Adrenal gland (tissue), 9 donors: ENCODE measurements at regions not wholly inside any gene's neighbourhood (a gene's known extent, or its start where the extent isn't known, plus 50 kb on each side); places are given as distances from the start of the nearest gene placed in this dataset.

Experiments
- DNase-seq, 7 donors: peaks; one replicate each; pipeline ENCODE4 v3.0.0-alpha.2; 2019 to 2020
- H3K27ac ChIP-seq, 5 donors: fragments of 200-600 bp; sonication (generic) in 4 of 5; 1 replicate in 3 of 5; 2 replicates in 2 of 5; pipeline versions ENCODE4 v1.5.1 to v1.8.0; 2016 to 2020; ENCODE audit warnings: mild to moderate bottlenecking in 1 of 5
- H3K27me3 ChIP-seq: fragments of 200-600 bp; 2 replicates; pipeline ENCODE4 v1.8.0; 2021
- H3K36me3 ChIP-seq, 2 donors: fragments of 200-600 bp; replicated peaks in 1 of 2; 1 replicate in 1 of 2; 2 replicates in 1 of 2; pipeline versions ENCODE4 v1.5.1 to v1.8.0; 2018 to 2022
- H3K4me1 ChIP-seq, 2 donors: fragments of 200-600 bp; replicated peaks in 1 of 2; 1 replicate in 1 of 2; 2 replicates in 1 of 2; pipeline versions ENCODE4 v1.5.1 to v1.8.0; 2018 to 2021
- H3K4me3 ChIP-seq, 4 donors: fragments of 200-600 bp; sonication (generic) in 3 of 4; one replicate each; pipeline ENCODE4 v1.5.1; 2016 to 2018
- H3K9me3 ChIP-seq, 3 donors: fragments of 200-600 bp; sonication (generic) in 1 of 3; replicated peaks in 1 of 3; 1 replicate in 2 of 3; 2 replicates in 1 of 3; pipeline versions ENCODE4 v1.5.1 to v1.8.0; 2016 to 2021
- POLR2A ChIP-seq, 2 donors: fragments of 450-650 bp; IDR thresholded peaks; one replicate each; pipeline ENCODE4 v1.6.1; 2017; ENCODE audit warnings: antibody characterized with exemption in 2 of 2, mild to moderate bottlenecking in 2 of 2, moderate library complexity in 1 of 2
- WGBS, 4 donors: extraction: QIAGEN DNeasy Blood & Tissue Kit in 2 of 4; methylation state at CpG; one replicate each; pipeline versions ENCODE4 v1.1.5 to v1.1.7; 2013 to 2017; 5-methylcytosine and 5-hydroxymethylcytosine counted together
- intact Hi-C, 2 donors: fragments of 100-400 bp; cut with DNase I; formaldehyde crosslinking; loops; one replicate each; pipeline versions ENCODE4 v1.14.1 to v1.15.0; 2022 to 2023
- TF ChIP-seq, protein P1 (sequence below), 6 experiments: fragments of 450-650 bp in 4 of 6; fragments of 200-600 bp in 2 of 6; sonication (generic) in 1 of 6; IDR thresholded peaks; 1 replicate in 5 of 6; 2 replicates in 1 of 6; pipeline versions ENCODE4 v1.5.1 to v1.8.0; 2016 to 2021; ENCODE audit warnings: antibody characterized with exemption in 6 of 6, mild to moderate bottlenecking in 2 of 6, moderate library complexity in 1 of 6
- donor health status: healthy with polysubstance abuse.
- donor health status: Bipolar disorder and iron deficiency.
- donor health status: DM: yes; HTN: yes; CAD: no.
- donor health status: DM: no; HTN: no; CAD: no.
- donor health status: DM: no; HTN: no; CAD: no.

- 32 to 47% (median 34%) methylated on average over 11 to 15 of the region's 15 CpGs for WGBS, 4 donors
Observed at GRCh38 chr1:17925290-17926237, 170.4 kb downstream of the ACTL8 start.

GRCh38 chr1:17926906-17927305 lies 171.8 kb downstream of the ACTL8 start:
- intact Hi-C loops: loop anchor here in 1 of 2 donors (10.0 kb wide), 2 partner anchors 308 to 648 kb away; no protein-coding TSS in a partner anchor
- WGBS, 4 donors: 68 to 84% (median 76%) methylated on average over 4 of the region's 4 CpGs
- H3K27me3 ChIP-seq: peaks cover 7% of the 10 kb centered on the region

More at GRCh38 chr1:17925290-17926237, 170.4 kb downstream of the ACTL8 start:
- no peaks in the 10 kb centered on the region for H3K9me3 ChIP-seq
- no peak for DNase-seq
- no peaks in the 10 kb centered on the region for H3K4me1 ChIP-seq
- TF ChIP-seq POLR2A (IDR thresholded peaks at IDR 0.05): no peak
- TF ChIP-seq, protein P1, sequence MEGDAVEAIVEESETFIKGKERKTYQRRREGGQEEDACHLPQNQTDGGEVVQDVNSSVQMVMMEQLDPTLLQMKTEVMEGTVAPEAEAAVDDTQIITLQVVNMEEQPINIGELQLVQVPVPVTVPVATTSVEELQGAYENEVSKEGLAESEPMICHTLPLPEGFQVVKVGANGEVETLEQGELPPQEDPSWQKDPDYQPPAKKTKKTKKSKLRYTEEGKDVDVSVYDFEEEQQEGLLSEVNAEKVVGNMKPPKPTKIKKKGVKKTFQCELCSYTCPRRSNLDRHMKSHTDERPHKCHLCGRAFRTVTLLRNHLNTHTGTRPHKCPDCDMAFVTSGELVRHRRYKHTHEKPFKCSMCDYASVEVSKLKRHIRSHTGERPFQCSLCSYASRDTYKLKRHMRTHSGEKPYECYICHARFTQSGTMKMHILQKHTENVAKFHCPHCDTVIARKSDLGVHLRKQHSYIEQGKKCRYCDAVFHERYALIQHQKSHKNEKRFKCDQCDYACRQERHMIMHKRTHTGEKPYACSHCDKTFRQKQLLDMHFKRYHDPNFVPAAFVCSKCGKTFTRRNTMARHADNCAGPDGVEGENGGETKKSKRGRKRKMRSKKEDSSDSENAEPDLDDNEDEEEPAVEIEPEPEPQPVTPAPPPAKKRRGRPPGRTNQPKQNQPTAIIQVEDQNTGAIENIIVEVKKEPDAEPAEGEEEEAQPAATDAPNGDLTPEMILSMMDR (IDR thresholded peaks at IDR 0.05): no peak
- intact Hi-C loops: loop anchor here in 1 of 2 donors (10.0 kb wide), 2 partner anchors 309 to 649 kb away; no protein-coding TSS in a partner anchor
- H3K4me3 ChIP-seq: no peak overlapping the region
- H3K27ac ChIP-seq: no peak overlapping the region
- H3K36me3 ChIP-seq: no peaks in the 10 kb centered on the region
- H3K27me3 ChIP-seq: peaks cover 7% of the 10 kb centered on the region

DNA sequence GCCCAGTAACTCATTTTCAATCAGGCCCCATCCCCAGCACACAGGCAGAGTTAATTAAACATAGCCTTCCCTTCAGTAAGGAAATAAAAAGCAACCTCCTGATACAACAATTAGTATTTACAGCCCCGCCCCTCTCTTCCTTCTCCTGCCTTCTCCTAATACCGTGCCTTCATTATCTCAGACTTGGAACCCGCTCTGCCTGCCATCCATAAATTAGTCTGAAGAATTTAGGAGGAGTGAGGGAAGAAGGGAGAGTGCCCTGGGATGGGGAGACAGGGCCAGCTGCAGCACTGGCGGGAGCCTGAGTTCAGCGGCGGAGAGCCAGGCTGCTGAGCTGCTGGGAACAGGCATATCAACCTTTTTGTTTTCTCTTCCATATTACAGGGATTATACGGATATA lies 172.8 kb downstream of the ACTL8 start:
- no peaks in the 10 kb centered on the region for H3K9me3 ChIP-seq
- no peak overlapping the region for H3K4me3 ChIP-seq
- no peaks in the 10 kb centered on the region for H3K36me3 ChIP-seq
- H3K27ac ChIP-seq: no peak overlapping the region
- intact Hi-C loops: loop anchor here in 1 of 2 donors (10.0 kb wide), 2 partner anchors 307 to 647 kb away; no protein-coding TSS in a partner anchor
- no peak for DNase-seq
- no peak for TF ChIP-seq POLR2A (IDR thresholded peaks at IDR 0.05)
- TF ChIP-seq, protein P1 (IDR thresholded peaks at IDR 0.05): no peak
- no peaks in the 10 kb centered on the region for H3K4me1 ChIP-seq
- WGBS, 4 donors: 42 to 55% (median 50%) methylated on average over 7 of the region's 7 CpGs
- peaks cover 10% of the 10 kb centered on the region for H3K27me3 ChIP-seq

More at GRCh38 chr1:17926906-17927305, 171.8 kb downstream of the ACTL8 start:
- H3K36me3 ChIP-seq: no peaks in the 10 kb centered on the region
- H3K9me3 ChIP-seq: no peaks in the 10 kb centered on the region
- H3K4me1 ChIP-seq: no peaks in the 10 kb centered on the region
- H3K27ac ChIP-seq: no peak overlapping the region
- TF ChIP-seq, protein P1 (IDR thresholded peaks at IDR 0.05): no peak
- no peak for TF ChIP-seq POLR2A (IDR thresholded peaks at IDR 0.05)
- DNase-seq: no peak
- no peak overlapping the region for H3K4me3 ChIP-seq

- no peak for TF ChIP-seq POLR2A (IDR thresholded peaks at IDR 0.05)
- TF ChIP-seq, protein P1 (IDR thresholded peaks at IDR 0.05): no peak
- Histone ChIP-seq H3K4me3 (no peak overlapping the region), H3K27ac (no peak overlapping the region), H3K27me3 (peaks cover 11% of the 10 kb centered on the region), H3K36me3 (no peaks in the 10 kb centered on the region), H3K4me1 (no peaks in the 10 kb centered on the region), H3K9me3 (no peaks in the 10 kb centered on the region)
- WGBS, 4 donors: 71 to 78% (median 74%) methylated on average over 5 to 6 of the region's 6 CpGs
- no peak for DNase-seq
- intact Hi-C loops: loop anchor here in 1 of 2 donors (10.0 kb wide), 2 partner anchors 306 to 646 kb away; no protein-coding TSS in a partner anchor
Observed at GRCh38 chr1:17929224-17929623, 174.1 kb downstream of the ACTL8 start.
